GM12865 (cell line): ENCODE measurements at regions not wholly inside any gene's neighbourhood (a gene's known extent, or its start where the extent isn't known, plus 50 kb on each side); places are given as distances from the start of the nearest gene placed in this dataset.

ENCODE experiments used
- DNase-seq: peaks from one replicate; pipeline ENCODE4 v3.0.0; 2010; ENCODE audit warnings: low read depth
- H3K4me3 ChIP-seq: 2 replicates; pipeline ENCODE4 v1.5.1; 2011; ENCODE audit warnings: mild to moderate bottlenecking, low read depth, low read length, control low read depth
- CTCF ChIP-seq: IDR thresholded peaks from 2 replicates; pipeline ENCODE4 v1.5.1; 2011; ENCODE audit warnings: low read length, control low read depth, low read depth, inconsistent platforms; ENCODE audit not compliant: insufficient read depth; ENCODE audit errors: missing control alignments

GRCh38 chr11:92306966-92307510 lies 82.4 kb downstream of the FAT3 start:
- TF ChIP-seq CTCF = no peak
- H3K4me3 ChIP-seq = no peak overlapping the region

GRCh38 chr11:92308366-92308765 lies 83.7 kb downstream of the FAT3 start:
- no peak overlapping the region for H3K4me3 ChIP-seq
- DNase-seq = no peak
- TF ChIP-seq CTCF = no peak

More at GRCh38 chr11:92306966-92307510, 82.4 kb downstream of the FAT3 start:
- no peak for DNase-seq

- no peak for DNase-seq
- no peak overlapping the region for H3K4me3 ChIP-seq
- TF ChIP-seq CTCF = no peak
Measured at GRCh38 chr11:92311616-92312449, 87.2 kb downstream of the FAT3 start.

GRCh38 chr11:92313784-92314183 lies 89.2 kb downstream of the FAT3 start:
- no peak for DNase-seq
- no peak for TF ChIP-seq CTCF
- H3K4me3 ChIP-seq = no peak overlapping the region

- no peak for TF ChIP-seq CTCF
- DNase-seq = no peak
- H3K4me3 ChIP-seq = no peak overlapping the region
Measured at GRCh38 chr11:92314499-92314898, 89.9 kb downstream of the FAT3 start.

GRCh38 chr11:92316106-92316809 lies 91.6 kb downstream of the FAT3 start:
- no peak overlapping the region for H3K4me3 ChIP-seq
- DNase-seq = no peak
- no peak for TF ChIP-seq CTCF
